ENCODE measurements at regions not wholly inside any gene's neighbourhood (a gene's known extent, or its start where the extent isn't known, plus 50 kb on each side); places are given as distances from the start of the nearest gene placed in this dataset.

DNA sequence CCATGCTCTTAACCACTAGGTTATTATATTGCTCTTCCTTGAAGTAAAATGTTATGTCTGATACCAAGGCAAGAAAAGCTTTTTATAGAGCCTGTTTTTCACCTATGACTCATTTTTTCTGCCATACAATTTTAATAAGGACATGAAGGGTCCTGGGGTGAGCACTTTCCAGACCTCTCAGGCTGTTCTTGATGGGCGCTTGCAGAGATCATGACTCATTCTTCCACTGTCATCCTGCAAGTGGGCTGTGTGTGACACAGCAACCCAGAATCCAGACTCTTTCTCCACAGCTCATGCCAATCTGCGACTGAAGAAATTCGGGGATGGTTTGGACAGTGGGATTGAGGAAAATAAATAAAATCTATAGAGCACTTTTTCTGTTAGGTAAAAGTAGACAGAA, 506.7 kb upstream of the NBEA start:
- Histone ChIP-seq H3K27me3 (ENCODE audit: control insufficient read depth, insufficient read depth, low read length, poor library complexity, severe bottlenecking) (no peaks in the 10 kb centered on the region), H3K9me3 (ENCODE audit: control insufficient read depth, low read length) (no peaks in the 10 kb centered on the region), H3K4me3 (ENCODE audit: insufficient read depth, low read depth, low read length) (no peak overlapping the region), H3K27ac (ENCODE audit: insufficient read depth, low read depth, low read length, poor library complexity, severe bottlenecking) (no peak overlapping the region), H3K36me3 (ENCODE audit: control insufficient read depth, insufficient read depth, low read length) (no peaks in the 10 kb centered on the region), H3K4me1 (ENCODE audit: control insufficient read depth, insufficient read depth, low read length) (no peaks in the 10 kb centered on the region)
- WGBS, 2 experiments = 86 to 93% methylated on average over 2 of the region's 3 CpGs

DNA sequence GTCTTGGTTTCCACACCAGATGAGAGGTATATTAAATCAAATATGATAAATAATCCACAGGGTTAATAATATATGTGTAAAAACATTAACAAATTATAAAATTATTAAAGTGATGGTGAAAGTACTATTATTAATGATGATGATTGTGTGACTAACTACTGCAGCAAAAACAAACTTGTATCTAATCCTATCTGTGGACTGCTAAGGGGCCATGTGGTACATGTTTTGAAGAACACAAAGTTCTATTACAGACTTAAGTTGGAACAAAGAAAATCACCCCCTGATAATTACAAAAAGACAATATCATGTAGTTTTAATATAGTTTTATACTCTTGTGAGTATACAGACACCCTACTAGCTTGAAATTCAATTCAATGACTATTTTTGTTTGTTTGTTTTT, 504.2 kb upstream of the NBEA start:
- Histone ChIP-seq H3K27me3 (ENCODE audit: control insufficient read depth, insufficient read depth, low read length, poor library complexity, severe bottlenecking) (no peaks in the 10 kb centered on the region), H3K36me3 (ENCODE audit: control insufficient read depth, insufficient read depth, low read length) (no peaks in the 10 kb centered on the region), H3K9me3 (ENCODE audit: control insufficient read depth, low read length) (no peaks in the 10 kb centered on the region), H3K4me3 (ENCODE audit: insufficient read depth, low read depth, low read length) (no peak overlapping the region), H3K27ac (ENCODE audit: insufficient read depth, low read depth, low read length, poor library complexity, severe bottlenecking) (no peak overlapping the region), H3K4me1 (ENCODE audit: control insufficient read depth, insufficient read depth, low read length) (no peaks in the 10 kb centered on the region)

DNA sequence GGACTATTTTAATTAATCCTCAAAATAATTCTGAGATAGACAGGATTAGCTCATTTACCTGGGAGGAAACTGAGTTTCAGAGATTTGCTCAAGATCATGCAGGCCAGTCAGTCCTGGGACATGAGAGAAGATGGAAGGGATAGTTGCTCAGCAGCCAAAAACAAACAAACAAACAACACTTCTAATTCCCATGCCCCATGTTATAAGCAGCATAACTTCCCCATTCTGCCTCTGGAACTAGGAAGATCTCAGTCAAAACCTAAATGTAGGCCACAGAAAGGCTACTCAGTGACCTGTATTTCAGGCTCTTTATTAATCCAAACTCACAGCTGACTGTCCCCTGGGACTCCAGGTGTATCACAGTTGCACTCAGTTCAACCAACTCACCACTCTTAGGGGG, 489.2 kb upstream of the NBEA start:
- H3K4me3 ChIP-seq (ENCODE audit: insufficient read depth, low read depth, low read length) = no peak overlapping the region
- H3K9me3 ChIP-seq (ENCODE audit: control insufficient read depth, low read length) = no peaks in the 10 kb centered on the region
- no peak overlapping the region for H3K27ac ChIP-seq (ENCODE audit: insufficient read depth, low read depth, low read length, poor library complexity, severe bottlenecking)
- H3K36me3 ChIP-seq (ENCODE audit: control insufficient read depth, insufficient read depth, low read length) = no peaks in the 10 kb centered on the region
- H3K27me3 ChIP-seq (ENCODE audit: control insufficient read depth, insufficient read depth, low read length, poor library complexity, severe bottlenecking) = no peaks in the 10 kb centered on the region
- H3K4me1 ChIP-seq (ENCODE audit: control insufficient read depth, insufficient read depth, low read length) = no peaks in the 10 kb centered on the region

DNA sequence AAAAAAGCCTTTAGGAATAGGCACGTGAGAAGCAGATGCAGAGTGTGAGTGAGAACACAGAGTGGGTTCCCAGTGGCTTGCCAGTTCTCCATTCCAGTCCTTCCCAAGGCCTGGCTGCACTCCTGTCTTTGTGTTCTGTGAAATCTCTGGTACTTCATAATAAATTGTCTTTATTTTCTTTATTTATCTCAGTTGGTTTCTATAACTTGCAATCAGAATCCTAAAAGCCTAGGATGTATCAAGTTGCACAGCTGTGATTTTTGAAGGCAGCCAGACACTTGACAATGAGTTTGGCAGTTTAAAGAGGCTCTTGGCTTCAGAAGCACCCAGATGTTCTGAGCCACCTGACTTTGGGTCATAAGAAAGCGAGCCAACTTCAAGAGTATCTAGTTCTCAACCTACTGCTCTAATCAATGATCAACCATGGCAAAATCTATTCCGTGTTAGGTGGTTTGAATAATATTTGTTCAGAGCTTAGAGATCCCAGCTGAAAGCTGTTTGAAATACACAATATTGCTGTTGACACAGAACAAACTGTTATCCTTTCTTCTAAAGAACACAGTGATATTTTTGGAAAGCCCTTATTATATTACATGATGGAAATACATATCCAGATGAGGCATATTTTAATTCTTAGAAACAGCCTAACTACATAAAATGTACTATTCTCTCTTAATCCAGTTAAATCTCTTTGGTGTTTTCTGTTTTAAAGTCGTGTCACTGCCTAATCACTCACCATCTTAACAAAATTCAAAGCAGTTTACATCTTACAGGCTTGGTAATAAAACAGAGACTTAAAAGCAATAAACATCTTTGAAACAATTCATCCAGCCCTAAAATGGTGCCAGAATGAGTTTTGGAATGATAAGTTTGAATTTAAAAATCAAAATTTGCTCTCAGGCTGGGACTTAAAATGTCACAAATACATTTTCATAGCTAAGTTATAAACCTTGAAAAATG, 483.0 kb upstream of the NBEA start:
- Histone ChIP-seq H3K4me3 (ENCODE audit: insufficient read depth, low read depth, low read length) (no peak overlapping the region), H3K36me3 (ENCODE audit: control insufficient read depth, insufficient read depth, low read length) (no peaks in the 10 kb centered on the region), H3K27ac (ENCODE audit: insufficient read depth, low read depth, low read length, poor library complexity, severe bottlenecking) (no peak overlapping the region), H3K9me3 (ENCODE audit: control insufficient read depth, low read length) (no peaks in the 10 kb centered on the region), H3K4me1 (ENCODE audit: control insufficient read depth, insufficient read depth, low read length) (no peaks in the 10 kb centered on the region), H3K27me3 (ENCODE audit: control insufficient read depth, insufficient read depth, low read length, poor library complexity, severe bottlenecking) (no peaks in the 10 kb centered on the region)
- WGBS, 2 experiments = 92 to 95% methylated on average over 3 of the region's 4 CpGs

DNA sequence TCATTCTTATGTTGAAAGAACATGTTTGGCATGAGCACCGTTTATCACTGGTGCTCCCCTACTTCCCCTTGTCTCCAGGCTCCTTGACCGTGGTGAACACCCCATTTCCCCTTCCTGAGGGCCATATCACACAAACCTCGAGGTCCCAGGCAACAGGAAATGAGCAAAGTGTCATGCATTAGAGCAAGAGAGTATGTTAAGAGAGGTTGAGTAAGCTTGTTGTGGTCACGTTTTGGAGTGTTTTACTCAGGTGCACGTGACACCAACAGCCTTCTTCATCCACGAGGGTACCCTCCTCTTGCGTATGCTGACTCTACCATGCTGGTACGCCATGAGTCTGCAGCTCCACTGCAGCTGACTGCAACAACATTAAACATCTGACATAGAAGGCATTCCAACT, 482.2 kb upstream of the NBEA start:
- 89 to 93% methylated on average over 8 of the region's 8 CpGs for WGBS, 2 experiments
- no peak overlapping the region for H3K4me3 ChIP-seq (ENCODE audit: insufficient read depth, low read depth, low read length)
- no peaks in the 10 kb centered on the region for H3K9me3 ChIP-seq (ENCODE audit: control insufficient read depth, low read length)

DNA sequence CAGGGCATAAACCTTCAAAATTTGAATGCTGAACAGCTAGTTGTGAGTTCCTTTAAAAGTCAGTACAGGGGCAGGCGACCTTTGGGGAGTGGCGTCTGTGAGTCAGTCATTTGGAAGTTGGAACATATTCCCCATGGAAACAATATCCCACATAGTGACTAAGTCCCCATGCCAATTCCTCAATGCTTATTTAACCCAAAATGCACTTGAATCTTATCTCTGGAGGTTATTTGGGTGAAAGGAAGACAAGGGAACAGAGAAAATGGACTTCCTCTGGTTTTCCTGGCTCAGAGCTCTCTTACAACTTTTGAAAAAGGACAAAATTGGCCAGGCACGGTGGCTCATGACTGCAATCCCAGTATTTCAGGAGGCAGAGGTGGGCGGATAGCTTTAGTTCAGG, 479.2 kb upstream of the NBEA start:
- Histone ChIP-seq H3K27ac (ENCODE audit: insufficient read depth, low read depth, low read length, poor library complexity, severe bottlenecking) (no peak overlapping the region), H3K9me3 (ENCODE audit: control insufficient read depth, low read length) (no peaks in the 10 kb centered on the region), H3K36me3 (ENCODE audit: control insufficient read depth, insufficient read depth, low read length) (no peaks in the 10 kb centered on the region), H3K4me1 (ENCODE audit: control insufficient read depth, insufficient read depth, low read length) (no peaks in the 10 kb centered on the region), H3K4me3 (ENCODE audit: insufficient read depth, low read depth, low read length) (no peak overlapping the region), H3K27me3 (ENCODE audit: control insufficient read depth, insufficient read depth, low read length, poor library complexity, severe bottlenecking) (no peaks in the 10 kb centered on the region)
- 91 to 99% methylated on average over 4 of the region's 4 CpGs for WGBS, 2 experiments

More for the DNA sequence above, 482.2 kb upstream of the NBEA start:
- Histone ChIP-seq H3K4me1 (ENCODE audit: control insufficient read depth, insufficient read depth, low read length) (no peaks in the 10 kb centered on the region), H3K27ac (ENCODE audit: insufficient read depth, low read depth, low read length, poor library complexity, severe bottlenecking) (no peak overlapping the region), H3K27me3 (ENCODE audit: control insufficient read depth, insufficient read depth, low read length, poor library complexity, severe bottlenecking) (no peaks in the 10 kb centered on the region), H3K36me3 (ENCODE audit: control insufficient read depth, insufficient read depth, low read length) (no peaks in the 10 kb centered on the region)

DNA sequence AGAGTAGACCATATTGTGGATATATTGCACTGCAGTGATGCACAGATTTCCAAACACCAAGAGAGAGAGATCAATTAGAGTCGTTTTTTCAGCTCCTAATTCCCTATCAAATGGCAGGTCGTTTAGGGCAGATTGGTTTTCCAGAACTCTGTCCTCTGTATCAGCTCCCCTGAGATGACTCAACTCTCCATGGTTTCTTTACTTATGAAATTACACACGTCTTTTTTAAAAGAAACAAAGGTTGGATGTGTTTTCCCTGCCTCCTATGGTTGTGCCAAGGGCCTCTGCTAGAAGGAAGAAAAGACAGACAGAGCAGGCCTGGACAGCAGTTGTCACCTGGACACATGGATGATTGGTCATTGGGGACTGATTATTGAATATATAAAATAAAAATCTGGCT, 478.1 kb upstream of the NBEA start:
- WGBS, 2 experiments = 92 to 97% methylated on average over 3 of the region's 3 CpGs
- H3K36me3 ChIP-seq (ENCODE audit: control insufficient read depth, insufficient read depth, low read length) = no peaks in the 10 kb centered on the region
- no peaks in the 10 kb centered on the region for H3K9me3 ChIP-seq (ENCODE audit: control insufficient read depth, low read length)
- H3K27ac ChIP-seq (ENCODE audit: insufficient read depth, low read depth, low read length, poor library complexity, severe bottlenecking) = no peak overlapping the region
- no peaks in the 10 kb centered on the region for H3K4me1 ChIP-seq (ENCODE audit: control insufficient read depth, insufficient read depth, low read length)
- no peaks in the 10 kb centered on the region for H3K27me3 ChIP-seq (ENCODE audit: control insufficient read depth, insufficient read depth, low read length, poor library complexity, severe bottlenecking)
- no peak overlapping the region for H3K4me3 ChIP-seq (ENCODE audit: insufficient read depth, low read depth, low read length)

DNA sequence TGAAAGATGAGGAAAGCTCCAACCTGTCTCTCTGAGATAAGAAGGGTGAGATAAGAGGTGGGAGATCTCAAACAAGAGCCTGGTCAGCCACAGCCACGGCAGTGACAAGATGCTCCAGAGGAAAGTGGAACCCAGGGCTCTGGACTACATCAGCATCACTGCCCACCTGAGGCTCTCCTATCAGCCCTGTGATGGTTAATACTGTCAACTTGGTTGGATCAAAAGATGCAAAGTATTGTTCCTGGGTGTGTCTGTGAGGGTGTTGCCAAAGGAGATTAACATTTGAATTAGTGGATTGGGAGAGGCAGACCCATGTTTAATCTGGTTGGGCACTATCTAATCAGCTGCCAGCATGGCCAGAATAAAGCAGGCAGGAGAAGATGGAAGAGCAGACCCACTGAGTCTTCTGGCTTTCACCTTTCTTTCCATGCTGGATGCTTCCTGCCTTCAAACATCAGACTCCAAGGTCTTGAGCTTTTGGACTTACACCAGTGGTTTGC, 476.6 kb upstream of the NBEA start:
- WGBS, 2 experiments = 86 to 89% methylated on average over 1 of the region's 1 CpG
- Histone ChIP-seq H3K36me3 (ENCODE audit: control insufficient read depth, insufficient read depth, low read length) (no peaks in the 10 kb centered on the region), H3K27me3 (ENCODE audit: control insufficient read depth, insufficient read depth, low read length, poor library complexity, severe bottlenecking) (no peaks in the 10 kb centered on the region), H3K4me3 (ENCODE audit: insufficient read depth, low read depth, low read length) (no peak overlapping the region), H3K4me1 (ENCODE audit: control insufficient read depth, insufficient read depth, low read length) (no peaks in the 10 kb centered on the region), H3K27ac (ENCODE audit: insufficient read depth, low read depth, low read length, poor library complexity, severe bottlenecking) (no peak overlapping the region), H3K9me3 (ENCODE audit: control insufficient read depth, low read length) (no peaks in the 10 kb centered on the region)

DNA sequence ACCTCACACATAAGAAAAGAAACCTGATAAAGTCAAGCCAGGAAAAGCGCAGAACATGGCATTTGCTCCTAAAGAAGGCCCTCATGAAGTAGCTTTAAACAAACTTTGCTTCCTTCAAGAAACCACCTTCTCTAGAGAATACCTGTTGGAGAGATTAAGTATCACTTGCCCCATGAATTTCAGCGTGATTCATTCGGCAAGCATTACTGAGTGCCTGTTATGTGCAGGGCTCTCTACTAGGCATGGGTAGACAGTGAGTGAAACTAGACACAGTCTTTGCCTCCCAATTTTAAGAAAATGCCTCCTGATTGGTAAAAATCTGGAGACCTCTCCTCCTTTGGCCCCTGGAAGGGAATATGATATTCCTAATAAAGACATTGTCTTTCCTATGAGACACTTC, 475.8 kb upstream of the NBEA start:
- Histone ChIP-seq H3K4me3 (ENCODE audit: insufficient read depth, low read depth, low read length) (no peak overlapping the region), H3K4me1 (ENCODE audit: control insufficient read depth, insufficient read depth, low read length) (no peaks in the 10 kb centered on the region), H3K27ac (ENCODE audit: insufficient read depth, low read depth, low read length, poor library complexity, severe bottlenecking) (no peak overlapping the region), H3K27me3 (ENCODE audit: control insufficient read depth, insufficient read depth, low read length, poor library complexity, severe bottlenecking) (no peaks in the 10 kb centered on the region), H3K9me3 (ENCODE audit: control insufficient read depth, low read length) (no peaks in the 10 kb centered on the region), H3K36me3 (ENCODE audit: control insufficient read depth, insufficient read depth, low read length) (no peaks in the 10 kb centered on the region)
- 95 to 97% methylated on average over 3 of the region's 3 CpGs for WGBS, 2 experiments

DNA sequence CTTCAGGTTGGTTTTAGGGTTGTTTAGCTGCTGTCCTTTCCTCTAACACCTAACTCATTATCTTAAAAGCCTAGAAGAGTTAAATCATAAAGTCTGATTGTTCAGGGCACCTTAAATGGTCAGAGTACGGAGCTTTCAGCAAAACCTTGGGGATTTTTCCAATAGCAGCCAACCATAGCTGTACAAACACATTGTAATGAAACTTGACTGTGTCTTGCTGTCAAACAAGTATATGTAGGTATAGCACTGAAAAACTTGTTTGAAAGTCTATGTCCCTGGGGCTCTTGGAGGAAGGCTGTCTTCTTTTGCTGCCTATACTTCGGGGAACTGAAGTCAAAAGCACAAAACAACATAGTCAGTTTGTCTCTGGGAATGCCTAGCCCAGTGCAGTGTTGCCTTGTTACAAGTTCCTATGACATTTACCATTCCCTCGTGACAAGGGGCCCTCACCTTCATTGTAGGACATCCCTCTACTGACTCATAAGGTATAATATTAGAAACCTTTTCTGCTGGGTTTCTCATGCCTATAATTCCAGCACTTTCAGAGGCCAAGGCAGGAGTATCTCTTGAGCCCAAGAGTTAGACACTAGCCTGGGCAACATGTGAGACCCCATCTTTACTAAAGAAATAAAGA, 474.5 kb upstream of the NBEA start:
- Histone ChIP-seq H3K36me3 (ENCODE audit: control insufficient read depth, insufficient read depth, low read length) (no peaks in the 10 kb centered on the region), H3K4me3 (ENCODE audit: insufficient read depth, low read depth, low read length) (no peak overlapping the region), H3K4me1 (ENCODE audit: control insufficient read depth, insufficient read depth, low read length) (no peaks in the 10 kb centered on the region), H3K27ac (ENCODE audit: insufficient read depth, low read depth, low read length, poor library complexity, severe bottlenecking) (no peak overlapping the region), H3K27me3 (ENCODE audit: control insufficient read depth, insufficient read depth, low read length, poor library complexity, severe bottlenecking) (no peaks in the 10 kb centered on the region), H3K9me3 (ENCODE audit: control insufficient read depth, low read length) (no peaks in the 10 kb centered on the region)
- WGBS, 2 experiments = 93% methylated on average over 3 of the region's 3 CpGs

Measured in ectodermal cell (in vitro differentiated cells).